SK-N-SH (cell line): ENCODE measurements at regions not wholly inside any gene's neighbourhood (a gene's known extent, or its start where the extent isn't known, plus 50 kb on each side); places are given as distances from the start of the nearest gene placed in this dataset.

Experiments
- CTCF ChIA-PET: fragments of 300-600, 350-600 bp; formaldehyde crosslinking; extraction: SDS; loops from one replicate; lab custom pipeline; 2021; lab: Yijun Ruan, JAX
- POLR2A ChIA-PET: fragments of 350-600 bp; sonication (Branson Sonifier 250); formaldehyde crosslinking; extraction: SDS; loops from one replicate; lab custom pipeline; 2020; ENCODE audit warnings: antibody characterized with exemption, inconsistent platforms; lab: Yijun Ruan, JAX
- DNase-seq: peaks from one replicate; pipeline ENCODE4 v3.0.0; 2012
- H2AFZ ChIP-seq: fragments of 200-600 bp; sonication (generic); 2 replicates; pipeline ENCODE4 v1.8.1; 2016; ENCODE audit warnings: antibody characterized with exemption, mild to moderate bottlenecking, low read depth
- H3F3A ChIP-seq: fragments of 200-600 bp; sonication (generic); replicated peaks from 2 replicates; pipeline ENCODE3; 2016; ENCODE audit warnings: antibody characterized with exemption, mild to moderate bottlenecking; ENCODE audit not compliant: insufficient read depth
- H3K27ac ChIP-seq, 2 experiments: fragments of 200-500 bp in 1 of 2; fragments of 200-600 bp in 1 of 2; sonication (Bioruptor generic) in 1 of 2; sonication (generic), shearing (Covaris generic) in 1 of 2; 2 replicates each; pipeline versions ENCODE4 v1.5.1 to v1.6.1; 2014 to 2016; ENCODE audit warnings: low read depth in 2 of 2, inconsistent platforms in 1 of 2, low read length in 1 of 2, mild to moderate bottlenecking in 1 of 2, mixed read lengths in 1 of 2
- H3K27me3 ChIP-seq: fragments of 200-600 bp; sonication (generic), shearing (Covaris generic); 2 replicates; pipeline ENCODE4 v1.6.1; 2016; ENCODE audit warnings: mixed run types; ENCODE audit not compliant: insufficient read depth
- H3K36me3 ChIP-seq, 2 experiments: fragments of 200-500 bp in 1 of 2; fragments of 200-600 bp in 1 of 2; sonication (Bioruptor generic) in 1 of 2; sonication (generic) in 1 of 2; replicated peaks in 1 of 2; 2 replicates each; pipeline versions ENCODE3 to v1.5.1; 2014 to 2016; ENCODE audit warnings: low read length in 1 of 2, mild to moderate bottlenecking in 1 of 2; ENCODE audit not compliant: insufficient read depth in 2 of 2, control insufficient read depth in 1 of 2
- H3K4me1 ChIP-seq, 2 experiments: fragments of 200-500 bp in 1 of 2; fragments of 200-600 bp in 1 of 2; sonication (Bioruptor generic) in 1 of 2; sonication (generic), shearing (Covaris generic) in 1 of 2; 2 replicates each; pipeline versions ENCODE4 v1.5.1 to v1.6.1; 2014 to 2016; ENCODE audit warnings: low read depth in 1 of 2, low read length in 1 of 2, mixed run types in 1 of 2; ENCODE audit not compliant: insufficient read depth in 2 of 2, control insufficient read depth in 1 of 2
- H3K4me2 ChIP-seq: fragments of 200-600 bp; sonication (generic), shearing (Covaris generic); 2 replicates; pipeline ENCODE4 v1.6.1; 2017; ENCODE audit warnings: mixed run types
- H3K4me3 ChIP-seq, 2 experiments: fragments of 200-500 bp in 1 of 2; fragments of 200-600 bp in 1 of 2; sonication (Bioruptor generic) in 1 of 2; sonication (generic), shearing (Covaris generic) in 1 of 2; 2 replicates each; pipeline versions ENCODE4 v1.5.1 to v1.8.1; 2014 to 2016; ENCODE audit warnings: low read depth in 2 of 2, inconsistent platforms in 1 of 2, low read length in 1 of 2, mild to moderate bottlenecking in 1 of 2, mixed read lengths in 1 of 2, moderate library complexity in 1 of 2
- H3K79me2 ChIP-seq: fragments of 200-600 bp; sonication (generic); 2 replicates; pipeline ENCODE4 v1.8.1; 2017; ENCODE audit warnings: mild to moderate bottlenecking; ENCODE audit not compliant: insufficient read depth
- H3K9ac ChIP-seq: fragments of 200-600 bp; sonication (generic); 2 replicates; pipeline ENCODE4 v1.6.1; 2017; ENCODE audit warnings: mixed run types
- H3K9me2 ChIP-seq: fragments of 200-600 bp; sonication (generic); 2 replicates; pipeline ENCODE4 v1.6.1; 2017; ENCODE audit warnings: mixed run types
- H3K9me3 ChIP-seq: fragments of 200-600 bp; sonication (generic); 2 replicates; pipeline ENCODE4 v1.6.1; 2017; ENCODE audit warnings: mixed run types, mild to moderate bottlenecking, moderate library complexity
- H4K20me1 ChIP-seq: fragments of 200-600 bp; sonication (generic); 2 replicates; pipeline ENCODE4 v1.6.1; 2017; ENCODE audit warnings: mild to moderate bottlenecking, mixed run types; ENCODE audit not compliant: insufficient read depth
- CTCF ChIP-seq: fragments of 200-600 bp; sonication (generic); IDR thresholded peaks from 2 replicates; pipeline ENCODE4 v1.6.1; 2017; ENCODE audit warnings: antibody characterized with exemption, mild to moderate bottlenecking, moderate library complexity
- ELF1 ChIP-seq: IDR thresholded peaks from 2 replicates; pipeline ENCODE4 v1.4.0; 2012
- EP300 ChIP-seq, 2 experiments: IDR thresholded peaks; 2 replicates each; pipeline versions ENCODE4 v1.4.0 to v1.6.1; 2012; ENCODE audit warnings: borderline replicate concordance in 1 of 2, low read depth in 1 of 2, low read length in 1 of 2
- FOXM1 ChIP-seq: IDR thresholded peaks from 2 replicates; pipeline ENCODE4 v1.4.0; 2012; ENCODE audit warnings: low read depth, mild to moderate bottlenecking
- JUND ChIP-seq: IDR thresholded peaks from 2 replicates; pipeline ENCODE4 v1.4.0; 2012
- MEF2A ChIP-seq: IDR thresholded peaks from 2 replicates; pipeline ENCODE4 v1.4.0; 2012; ENCODE audit warnings: low read depth, borderline replicate concordance
- MXI1 ChIP-seq: IDR thresholded peaks from 2 replicates; pipeline ENCODE4 v1.6.1; 2012; ENCODE audit warnings: mild to moderate bottlenecking, low read depth, low read length, improper control_type of control experiment
- NFIC ChIP-seq: IDR thresholded peaks from 2 replicates; pipeline ENCODE4 v1.4.0; 2012; ENCODE audit warnings: borderline replicate concordance
- PBX3 ChIP-seq: IDR thresholded peaks from 2 replicates; pipeline ENCODE4; 2012
- RAD21 ChIP-seq: IDR thresholded peaks from 2 replicates; pipeline ENCODE4 v1.6.1; 2012; ENCODE audit warnings: mild to moderate bottlenecking, low read length
- RCOR1 ChIP-seq: fragments of 150-350 bp; IDR thresholded peaks from 2 replicates; pipeline ENCODE4 v1.6.1; 2017; ENCODE audit warnings: antibody characterized with exemption, low read length
- RFX5 ChIP-seq: IDR thresholded peaks from 2 replicates; pipeline ENCODE4 v1.6.1; 2012; ENCODE audit warnings: mild to moderate bottlenecking, improper control_type of control experiment, low read length
- RXRA ChIP-seq: IDR thresholded peaks from 2 replicates; pipeline ENCODE4 v1.4.0; 2012; ENCODE audit warnings: low read depth, mild to moderate bottlenecking, borderline replicate concordance
- SMC3 ChIP-seq: IDR thresholded peaks from 2 replicates; pipeline ENCODE4 v1.6.1; 2012; ENCODE audit warnings: low read depth, low read length, improper control_type of control experiment
- TAF1 ChIP-seq: IDR thresholded peaks from 2 replicates; pipeline ENCODE4 v1.6.1; 2012; ENCODE audit warnings: low read depth, mild to moderate bottlenecking, low read length, moderate library complexity, borderline replicate concordance
- TCF12 ChIP-seq: IDR thresholded peaks from 2 replicates; pipeline ENCODE4 v1.4.0; 2012
- USF1 ChIP-seq: IDR thresholded peaks from 2 replicates; pipeline ENCODE4 v1.4.0; 2012; ENCODE audit warnings: low read depth, borderline replicate concordance
- YY1 ChIP-seq: IDR thresholded peaks from 2 replicates; pipeline ENCODE4 v1.4.0; 2012; ENCODE audit warnings: low read depth, mild to moderate bottlenecking
- WGBS: methylation state at CpG from one replicate; pipeline ENCODE4 v1.1.6; 2017; ENCODE audit warnings: low lambda C conversion rate; 5-methylcytosine and 5-hydroxymethylcytosine counted together
- TF ChIP-seq, protein P1 (sequence below): fragments of 150-350 bp; IDR thresholded peaks from 2 replicates; pipeline ENCODE4 v1.6.1; 2016; ENCODE audit warnings: mild to moderate bottlenecking, low read depth, low read length
- TF ChIP-seq, protein P2 (sequence below): IDR thresholded peaks from 2 replicates; pipeline ENCODE4 v1.6.1; 2012; ENCODE audit warnings: mild to moderate bottlenecking, low read depth, low read length, moderate library complexity

GRCh38 chr5:122222580-122222979, 89.5 kb upstream of the SNCAIP start:
- H3K9ac ChIP-seq = no peak overlapping the region
- H3K36me3 ChIP-seq = no peaks in the 10 kb centered on the region
- H3K4me2 ChIP-seq = no peak overlapping the region
- CTCF ChIA-PET = no interaction called here
- peaks cover 4% of the 10 kb centered on the region for H3F3A ChIP-seq
- no peak overlapping the region for H2AFZ ChIP-seq
- H3K4me3 ChIP-seq = no peak overlapping the region
- H3K79me2 ChIP-seq = no peaks in the 10 kb centered on the region
- WGBS = 20% methylated on average over 5 of the region's 6 CpGs
- no peaks in the 10 kb centered on the region for H3K27me3 ChIP-seq
- no peak for DNase-seq
- TF ChIP-seq RCOR1 = no peak
- TF ChIP-seq RXRA = no peak
- TF ChIP-seq RAD21 = no peak
- no peak for TF ChIP-seq USF1
- no peak for TF ChIP-seq ELF1
- no peak for TF ChIP-seq SMC3
- TF ChIP-seq MEF2A = no peak
- TF ChIP-seq EP300 (IDR thresholded peaks at IDR 0.05; ENCODE audit: borderline replicate concordance in 1 of 2, low read depth in 1 of 2, low read length in 1 of 2) = no peak
- no peak for TF ChIP-seq JUND
- TF ChIP-seq, protein P1, sequence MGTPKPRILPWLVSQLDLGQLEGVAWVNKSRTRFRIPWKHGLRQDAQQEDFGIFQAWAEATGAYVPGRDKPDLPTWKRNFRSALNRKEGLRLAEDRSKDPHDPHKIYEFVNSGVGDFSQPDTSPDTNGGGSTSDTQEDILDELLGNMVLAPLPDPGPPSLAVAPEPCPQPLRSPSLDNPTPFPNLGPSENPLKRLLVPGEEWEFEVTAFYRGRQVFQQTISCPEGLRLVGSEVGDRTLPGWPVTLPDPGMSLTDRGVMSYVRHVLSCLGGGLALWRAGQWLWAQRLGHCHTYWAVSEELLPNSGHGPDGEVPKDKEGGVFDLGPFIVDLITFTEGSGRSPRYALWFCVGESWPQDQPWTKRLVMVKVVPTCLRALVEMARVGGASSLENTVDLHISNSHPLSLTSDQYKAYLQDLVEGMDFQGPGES = no peak
- TF ChIP-seq FOXM1 = no peak
- no peaks in the 10 kb centered on the region for H3K9me2 ChIP-seq
- no peaks in the 10 kb centered on the region for H3K9me3 ChIP-seq
- H3K27ac ChIP-seq = no peak overlapping the region
- no peaks in the 10 kb centered on the region for H3K4me1 ChIP-seq
- POLR2A ChIA-PET = no interaction called here
- H4K20me1 ChIP-seq = no peaks in the 10 kb centered on the region

DNA sequence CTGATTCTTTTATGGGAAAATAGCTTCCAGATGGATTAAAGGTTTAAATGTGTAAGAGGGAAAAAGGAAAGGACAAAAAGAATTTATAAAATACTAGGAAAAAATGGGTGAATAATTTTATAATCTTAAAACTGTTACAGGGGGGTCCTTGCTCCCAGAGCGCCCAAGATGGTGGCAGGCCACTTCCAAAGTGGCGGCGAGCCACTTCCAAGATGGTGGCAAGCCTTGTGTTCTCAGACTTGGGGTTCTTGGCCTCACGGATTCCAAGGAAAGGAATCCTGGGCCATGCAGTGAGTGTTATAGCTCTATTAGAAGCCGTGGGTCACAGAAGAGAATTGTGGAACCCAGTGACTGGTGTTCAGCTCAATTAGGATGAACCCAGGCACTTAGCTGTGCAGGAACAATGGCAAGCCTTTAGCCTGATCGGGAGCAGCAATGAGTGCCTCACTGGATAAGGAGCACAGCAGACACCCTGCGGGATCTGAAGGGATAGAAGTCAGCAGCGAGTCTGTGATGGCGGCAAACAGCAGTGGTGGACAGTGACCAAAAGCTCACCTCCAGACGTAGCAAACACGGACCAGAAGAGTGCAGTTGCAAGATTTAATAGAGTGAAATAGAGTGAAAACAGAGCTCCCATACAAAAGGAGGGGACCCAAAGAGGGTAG, 83.2 kb upstream of the SNCAIP start:
- H3K36me3 ChIP-seq = no peaks in the 10 kb centered on the region
- H3K4me2 ChIP-seq = no peak overlapping the region
- no peak overlapping the region for H3K4me3 ChIP-seq
- no peak overlapping the region for H3K27ac ChIP-seq
- no peaks in the 10 kb centered on the region for H4K20me1 ChIP-seq
- H3K9me2 ChIP-seq = no peaks in the 10 kb centered on the region
- ChIA-PET POLR2A (no interaction called here), CTCF (no interaction called here)
- TF ChIP-seq CTCF (no peak), RXRA (no peak), YY1 (no peak), TAF1 (no peak), RFX5 (no peak), TCF12 (no peak), ELF1 (no peak), SMC3 (no peak), PBX3 (no peak), RCOR1 (no peak), MXI1 (no peak), RAD21 (no peak), NFIC (no peak)
- TF ChIP-seq, protein P2, sequence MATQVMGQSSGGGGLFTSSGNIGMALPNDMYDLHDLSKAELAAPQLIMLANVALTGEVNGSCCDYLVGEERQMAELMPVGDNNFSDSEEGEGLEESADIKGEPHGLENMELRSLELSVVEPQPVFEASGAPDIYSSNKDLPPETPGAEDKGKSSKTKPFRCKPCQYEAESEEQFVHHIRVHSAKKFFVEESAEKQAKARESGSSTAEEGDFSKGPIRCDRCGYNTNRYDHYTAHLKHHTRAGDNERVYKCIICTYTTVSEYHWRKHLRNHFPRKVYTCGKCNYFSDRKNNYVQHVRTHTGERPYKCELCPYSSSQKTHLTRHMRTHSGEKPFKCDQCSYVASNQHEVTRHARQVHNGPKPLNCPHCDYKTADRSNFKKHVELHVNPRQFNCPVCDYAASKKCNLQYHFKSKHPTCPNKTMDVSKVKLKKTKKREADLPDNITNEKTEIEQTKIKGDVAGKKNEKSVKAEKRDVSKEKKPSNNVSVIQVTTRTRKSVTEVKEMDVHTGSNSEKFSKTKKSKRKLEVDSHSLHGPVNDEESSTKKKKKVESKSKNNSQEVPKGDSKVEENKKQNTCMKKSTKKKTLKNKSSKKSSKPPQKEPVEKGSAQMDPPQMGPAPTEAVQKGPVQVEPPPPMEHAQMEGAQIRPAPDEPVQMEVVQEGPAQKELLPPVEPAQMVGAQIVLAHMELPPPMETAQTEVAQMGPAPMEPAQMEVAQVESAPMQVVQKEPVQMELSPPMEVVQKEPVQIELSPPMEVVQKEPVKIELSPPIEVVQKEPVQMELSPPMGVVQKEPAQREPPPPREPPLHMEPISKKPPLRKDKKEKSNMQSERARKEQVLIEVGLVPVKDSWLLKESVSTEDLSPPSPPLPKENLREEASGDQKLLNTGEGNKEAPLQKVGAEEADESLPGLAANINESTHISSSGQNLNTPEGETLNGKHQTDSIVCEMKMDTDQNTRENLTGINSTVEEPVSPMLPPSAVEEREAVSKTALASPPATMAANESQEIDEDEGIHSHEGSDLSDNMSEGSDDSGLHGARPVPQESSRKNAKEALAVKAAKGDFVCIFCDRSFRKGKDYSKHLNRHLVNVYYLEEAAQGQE = no peak
- H3K9me3 ChIP-seq = no peaks in the 10 kb centered on the region
- no peaks in the 10 kb centered on the region for H3K79me2 ChIP-seq
- DNase-seq = no peak
- H3F3A ChIP-seq = peaks cover 4% of the 10 kb centered on the region
- no peaks in the 10 kb centered on the region for H3K4me1 ChIP-seq
- H3K9ac ChIP-seq = no peak overlapping the region
- WGBS = 60% methylated on average over 11 of the region's 11 CpGs
- no peak overlapping the region for H2AFZ ChIP-seq
- no peaks in the 10 kb centered on the region for H3K27me3 ChIP-seq
